ENCODE measurements at regions not wholly inside any gene's neighbourhood (a gene's known extent, or its start where the extent isn't known, plus 50 kb on each side); places are given as distances from the start of the nearest gene placed in this dataset.

- TF ChIP-seq REST (IDR thresholded peaks at IDR 0.05; ENCODE audit: insufficient read depth in 1 of 2, low read depth in 2 of 2, low read length in 2 of 2), result no peak
- TF ChIP-seq TAF1 (IDR thresholded peaks at IDR 0.05; ENCODE audit: borderline replicate concordance, insufficient read depth, low read length), result no peak
- no peak for TF ChIP-seq POLR2AphosphoS5 (IDR thresholded peaks at IDR 0.05; ENCODE audit: low read depth, low read length)
- no peak for TF ChIP-seq FOXP2 (optimal IDR thresholded peaks at IDR 0.05; ENCODE audit: borderline replicate concordance, extremely low read depth, extremely low read length, insufficient read depth)
Observed at GRCh38 chr15:50815958-50816590, 50.6 kb upstream of the SPPL2A start.
